ENCODE measurements at regions not wholly inside any gene's neighbourhood (a gene's known extent, or its start where the extent isn't known, plus 50 kb on each side); places are given as distances from the start of the nearest gene placed in this dataset.

DNA sequence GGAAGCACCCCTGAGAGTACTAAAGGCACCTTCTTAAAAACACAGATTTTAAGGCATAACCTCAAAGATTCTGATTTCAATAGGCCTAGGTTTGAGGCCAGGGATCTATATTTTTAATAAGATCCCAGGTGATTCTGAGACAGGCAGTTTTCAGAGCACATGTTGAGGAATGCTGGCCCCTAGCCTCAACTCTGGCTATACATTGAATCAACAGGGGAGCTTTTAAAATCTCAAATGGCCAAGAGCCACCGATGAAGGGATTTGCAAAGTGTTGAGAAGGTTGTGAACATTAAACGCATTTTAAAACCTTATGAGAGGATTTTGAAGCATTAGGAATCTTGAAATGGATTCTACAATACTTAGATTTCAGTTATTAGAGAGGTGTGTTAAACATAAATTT lies 268.8 kb upstream of the ARHGEF26 start:
- H3F3A ChIP-seq (ENCODE audit: control insufficient read depth, insufficient read depth): no peaks in the 10 kb centered on the region
- H3K27ac ChIP-seq (ENCODE audit: low read depth, low read length): no peak overlapping the region
- no peaks in the 10 kb centered on the region for H3K9me3 ChIP-seq (ENCODE audit: control insufficient read depth, insufficient read depth, low read length)
- no peaks in the 10 kb centered on the region for H3K36me3 ChIP-seq (ENCODE audit: control insufficient read depth, low read length)
- no peaks in the 10 kb centered on the region for H3K27me3 ChIP-seq (ENCODE audit: control insufficient read depth, low read length)
- H3K4me3 ChIP-seq (ENCODE audit: low read length): no peak overlapping the region
- H4K20me1 ChIP-seq (ENCODE audit: control insufficient read depth, insufficient read depth, low read depth, low read length): no peaks in the 10 kb centered on the region
- no peaks in the 10 kb centered on the region for H3K79me2 ChIP-seq (ENCODE audit: control insufficient read depth, low read length)
- no peaks in the 10 kb centered on the region for H3K9me2 ChIP-seq (replicated peaks; ENCODE audit: control insufficient read depth, low read length)
- TF ChIP-seq EZH2phosphoT487 (IDR thresholded peaks at IDR 0.05; ENCODE audit: borderline replicate concordance, low read length): no peak
- TF ChIP-seq, protein P1, sequence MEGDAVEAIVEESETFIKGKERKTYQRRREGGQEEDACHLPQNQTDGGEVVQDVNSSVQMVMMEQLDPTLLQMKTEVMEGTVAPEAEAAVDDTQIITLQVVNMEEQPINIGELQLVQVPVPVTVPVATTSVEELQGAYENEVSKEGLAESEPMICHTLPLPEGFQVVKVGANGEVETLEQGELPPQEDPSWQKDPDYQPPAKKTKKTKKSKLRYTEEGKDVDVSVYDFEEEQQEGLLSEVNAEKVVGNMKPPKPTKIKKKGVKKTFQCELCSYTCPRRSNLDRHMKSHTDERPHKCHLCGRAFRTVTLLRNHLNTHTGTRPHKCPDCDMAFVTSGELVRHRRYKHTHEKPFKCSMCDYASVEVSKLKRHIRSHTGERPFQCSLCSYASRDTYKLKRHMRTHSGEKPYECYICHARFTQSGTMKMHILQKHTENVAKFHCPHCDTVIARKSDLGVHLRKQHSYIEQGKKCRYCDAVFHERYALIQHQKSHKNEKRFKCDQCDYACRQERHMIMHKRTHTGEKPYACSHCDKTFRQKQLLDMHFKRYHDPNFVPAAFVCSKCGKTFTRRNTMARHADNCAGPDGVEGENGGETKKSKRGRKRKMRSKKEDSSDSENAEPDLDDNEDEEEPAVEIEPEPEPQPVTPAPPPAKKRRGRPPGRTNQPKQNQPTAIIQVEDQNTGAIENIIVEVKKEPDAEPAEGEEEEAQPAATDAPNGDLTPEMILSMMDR (IDR thresholded peaks at IDR 0.05; ENCODE audit: low read depth, low read length, poor library complexity, severe bottlenecking): no peak
- no peak overlapping the region for H3K4me2 ChIP-seq (ENCODE audit: low read length)
- H3K4me1 ChIP-seq (ENCODE audit: control insufficient read depth, low read length): no peaks in the 10 kb centered on the region

DNA sequence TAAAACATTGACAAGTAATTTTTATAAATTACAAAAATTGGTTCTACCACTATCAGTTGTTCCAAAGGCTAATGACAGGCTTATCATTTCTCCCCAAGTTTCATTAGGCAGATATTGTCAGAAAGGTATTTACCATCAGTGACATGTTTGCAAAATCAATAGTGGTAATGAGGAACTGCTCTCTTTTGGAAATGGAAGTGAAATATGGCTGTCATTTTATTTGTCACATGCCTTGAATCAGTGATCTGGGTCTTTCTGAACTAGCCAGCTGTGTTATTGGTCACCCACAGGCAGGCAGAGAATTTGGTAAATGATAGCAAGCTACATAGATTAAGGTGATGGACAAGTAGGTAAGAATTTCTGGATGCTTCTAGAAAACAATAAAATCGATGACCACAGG lies 268.0 kb upstream of the ARHGEF26 start:
- TF ChIP-seq, protein P1 (IDR thresholded peaks at IDR 0.05; ENCODE audit: low read depth, low read length, poor library complexity, severe bottlenecking): no peak
- TF ChIP-seq EZH2phosphoT487 (IDR thresholded peaks at IDR 0.05; ENCODE audit: borderline replicate concordance, low read length): no peak
- Histone ChIP-seq H3K9me3 (ENCODE audit: control insufficient read depth, insufficient read depth, low read length) (no peaks in the 10 kb centered on the region), H4K20me1 (ENCODE audit: control insufficient read depth, insufficient read depth, low read depth, low read length) (no peaks in the 10 kb centered on the region), H3K4me2 (ENCODE audit: low read length) (no peak overlapping the region), H3K79me2 (ENCODE audit: control insufficient read depth, low read length) (no peaks in the 10 kb centered on the region), H3F3A (ENCODE audit: control insufficient read depth, insufficient read depth) (no peaks in the 10 kb centered on the region), H3K9me2 (replicated peaks; ENCODE audit: control insufficient read depth, low read length) (no peaks in the 10 kb centered on the region), H3K4me3 (ENCODE audit: low read length) (no peak overlapping the region), H3K27me3 (ENCODE audit: control insufficient read depth, low read length) (no peaks in the 10 kb centered on the region), H3K36me3 (ENCODE audit: control insufficient read depth, low read length) (no peaks in the 10 kb centered on the region), H3K4me1 (ENCODE audit: control insufficient read depth, low read length) (no peaks in the 10 kb centered on the region), H3K27ac (ENCODE audit: low read depth, low read length) (no peak overlapping the region)

DNA sequence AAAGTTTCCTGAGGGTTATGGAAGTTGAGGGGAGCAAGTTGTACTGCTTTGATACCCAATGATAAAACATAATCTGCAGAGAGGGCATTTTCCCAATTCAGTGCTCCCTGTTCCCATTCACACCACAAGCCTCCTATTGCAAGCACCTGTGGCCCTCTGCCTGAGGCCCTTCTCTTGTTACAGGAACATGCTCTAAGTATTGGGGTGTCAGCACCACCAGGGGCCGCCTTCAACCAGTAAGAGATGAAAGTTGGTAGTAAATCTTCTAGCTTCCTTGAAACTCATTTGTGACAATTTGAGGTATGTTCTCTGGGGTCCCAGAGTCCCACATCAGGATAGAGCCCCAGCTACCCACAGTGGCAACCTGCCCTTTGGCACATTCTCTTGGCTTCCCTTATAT lies 265.4 kb upstream of the ARHGEF26 start:
- H3K79me2 ChIP-seq (ENCODE audit: control insufficient read depth, low read length): no peaks in the 10 kb centered on the region
- H3K4me3 ChIP-seq (ENCODE audit: low read length): no peak overlapping the region
- TF ChIP-seq, protein P1 (IDR thresholded peaks at IDR 0.05; ENCODE audit: low read depth, low read length, poor library complexity, severe bottlenecking): no peak
- no peak for TF ChIP-seq EZH2phosphoT487 (IDR thresholded peaks at IDR 0.05; ENCODE audit: borderline replicate concordance, low read length)
- no peaks in the 10 kb centered on the region for H3K4me1 ChIP-seq (ENCODE audit: control insufficient read depth, low read length)
- no peaks in the 10 kb centered on the region for H3F3A ChIP-seq (ENCODE audit: control insufficient read depth, insufficient read depth)
- H3K9me2 ChIP-seq (replicated peaks; ENCODE audit: control insufficient read depth, low read length): no peaks in the 10 kb centered on the region
- H3K36me3 ChIP-seq (ENCODE audit: control insufficient read depth, low read length): no peaks in the 10 kb centered on the region
- no peaks in the 10 kb centered on the region for H4K20me1 ChIP-seq (ENCODE audit: control insufficient read depth, insufficient read depth, low read depth, low read length)
- H3K4me2 ChIP-seq (ENCODE audit: low read length): no peak overlapping the region
- no peaks in the 10 kb centered on the region for H3K27me3 ChIP-seq (ENCODE audit: control insufficient read depth, low read length)
- no peaks in the 10 kb centered on the region for H3K9me3 ChIP-seq (ENCODE audit: control insufficient read depth, insufficient read depth, low read length)
- H3K27ac ChIP-seq (ENCODE audit: low read depth, low read length): no peak overlapping the region

DNA sequence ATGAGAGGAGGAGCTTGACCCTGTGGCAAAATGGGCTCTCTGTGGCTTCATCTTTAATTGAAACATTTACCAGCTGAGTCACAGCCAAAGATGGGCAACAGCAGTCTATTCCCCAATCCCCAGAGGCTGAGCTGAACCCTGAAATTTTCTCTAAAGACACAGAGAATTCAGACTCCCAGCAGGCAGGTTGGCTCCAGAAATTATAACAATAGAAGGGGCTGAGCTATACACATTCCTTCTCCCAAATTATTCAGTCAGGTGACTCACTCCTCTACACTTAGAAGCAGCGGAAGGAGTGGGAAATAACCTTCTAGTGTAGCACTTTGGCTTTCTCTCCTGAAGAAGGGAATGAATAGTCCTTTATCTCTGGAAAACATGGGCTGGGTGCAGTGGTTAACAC lies 264.3 kb upstream of the ARHGEF26 start:
- Histone ChIP-seq H3K4me1 (ENCODE audit: control insufficient read depth, low read length) (no peaks in the 10 kb centered on the region), H3K79me2 (ENCODE audit: control insufficient read depth, low read length) (no peaks in the 10 kb centered on the region), H3K4me2 (ENCODE audit: low read length) (no peak overlapping the region), H3K27me3 (ENCODE audit: control insufficient read depth, low read length) (no peaks in the 10 kb centered on the region), H3K4me3 (ENCODE audit: low read length) (no peak overlapping the region), H3F3A (ENCODE audit: control insufficient read depth, insufficient read depth) (no peaks in the 10 kb centered on the region), H3K9me2 (replicated peaks; ENCODE audit: control insufficient read depth, low read length) (no peaks in the 10 kb centered on the region), H3K9me3 (ENCODE audit: control insufficient read depth, insufficient read depth, low read length) (no peaks in the 10 kb centered on the region), H3K36me3 (ENCODE audit: control insufficient read depth, low read length) (no peaks in the 10 kb centered on the region), H3K27ac (ENCODE audit: low read depth, low read length) (no peak overlapping the region), H4K20me1 (ENCODE audit: control insufficient read depth, insufficient read depth, low read depth, low read length) (no peaks in the 10 kb centered on the region)
- TF ChIP-seq, protein P1 (IDR thresholded peaks at IDR 0.05; ENCODE audit: low read depth, low read length, poor library complexity, severe bottlenecking): no peak
- TF ChIP-seq EZH2phosphoT487 (IDR thresholded peaks at IDR 0.05; ENCODE audit: borderline replicate concordance, low read length): no peak
